ENCODE measurements at regions not wholly inside any gene's neighbourhood (a gene's known extent, or its start where the extent isn't known, plus 50 kb on each side); places are given as distances from the start of the nearest gene placed in this dataset.

DNA sequence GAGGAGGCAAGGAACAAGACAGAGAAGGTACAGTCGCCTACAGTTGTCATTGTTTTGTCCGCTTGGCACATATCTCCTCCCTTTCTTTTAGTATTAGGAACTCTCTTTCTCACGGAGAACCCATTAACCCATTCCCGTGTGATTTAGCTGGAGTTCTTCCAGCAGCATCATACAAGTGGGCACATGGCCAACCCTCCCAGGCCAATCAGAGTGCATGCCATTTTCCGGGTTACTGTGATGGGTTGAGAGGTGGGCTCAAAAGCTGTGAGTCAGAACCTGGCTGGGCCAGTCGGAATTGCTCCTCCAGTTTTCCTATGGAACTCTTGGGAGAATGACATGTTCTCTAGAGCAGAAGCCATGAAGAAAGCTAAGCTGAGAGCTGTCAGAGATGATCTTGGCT, 83.1 kb upstream of the SOD1 start:
- TF ChIP-seq POLR2AphosphoS5 (IDR thresholded peaks at IDR 0.05; ENCODE audit: low read depth, low read length), result no peak
- TF ChIP-seq, protein P1, sequence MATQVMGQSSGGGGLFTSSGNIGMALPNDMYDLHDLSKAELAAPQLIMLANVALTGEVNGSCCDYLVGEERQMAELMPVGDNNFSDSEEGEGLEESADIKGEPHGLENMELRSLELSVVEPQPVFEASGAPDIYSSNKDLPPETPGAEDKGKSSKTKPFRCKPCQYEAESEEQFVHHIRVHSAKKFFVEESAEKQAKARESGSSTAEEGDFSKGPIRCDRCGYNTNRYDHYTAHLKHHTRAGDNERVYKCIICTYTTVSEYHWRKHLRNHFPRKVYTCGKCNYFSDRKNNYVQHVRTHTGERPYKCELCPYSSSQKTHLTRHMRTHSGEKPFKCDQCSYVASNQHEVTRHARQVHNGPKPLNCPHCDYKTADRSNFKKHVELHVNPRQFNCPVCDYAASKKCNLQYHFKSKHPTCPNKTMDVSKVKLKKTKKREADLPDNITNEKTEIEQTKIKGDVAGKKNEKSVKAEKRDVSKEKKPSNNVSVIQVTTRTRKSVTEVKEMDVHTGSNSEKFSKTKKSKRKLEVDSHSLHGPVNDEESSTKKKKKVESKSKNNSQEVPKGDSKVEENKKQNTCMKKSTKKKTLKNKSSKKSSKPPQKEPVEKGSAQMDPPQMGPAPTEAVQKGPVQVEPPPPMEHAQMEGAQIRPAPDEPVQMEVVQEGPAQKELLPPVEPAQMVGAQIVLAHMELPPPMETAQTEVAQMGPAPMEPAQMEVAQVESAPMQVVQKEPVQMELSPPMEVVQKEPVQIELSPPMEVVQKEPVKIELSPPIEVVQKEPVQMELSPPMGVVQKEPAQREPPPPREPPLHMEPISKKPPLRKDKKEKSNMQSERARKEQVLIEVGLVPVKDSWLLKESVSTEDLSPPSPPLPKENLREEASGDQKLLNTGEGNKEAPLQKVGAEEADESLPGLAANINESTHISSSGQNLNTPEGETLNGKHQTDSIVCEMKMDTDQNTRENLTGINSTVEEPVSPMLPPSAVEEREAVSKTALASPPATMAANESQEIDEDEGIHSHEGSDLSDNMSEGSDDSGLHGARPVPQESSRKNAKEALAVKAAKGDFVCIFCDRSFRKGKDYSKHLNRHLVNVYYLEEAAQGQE (IDR thresholded peaks at IDR 0.05; ENCODE audit: insufficient read depth in 1 of 2, low read depth in 2 of 2, low read length in 2 of 2), result no peak
- TF ChIP-seq SIN3A (IDR thresholded peaks at IDR 0.05; ENCODE audit: borderline replicate concordance, insufficient read depth, low read length), result no peak
- no peak for TF ChIP-seq TAF1 (IDR thresholded peaks at IDR 0.05; ENCODE audit: borderline replicate concordance, insufficient read depth, low read length)
- TF ChIP-seq FOXP2 (optimal IDR thresholded peaks at IDR 0.05; ENCODE audit: borderline replicate concordance, extremely low read depth, extremely low read length, insufficient read depth), result no peak

GRCh38 chr21:31573217-31573616, 86.3 kb upstream of the SOD1 start:
- TF ChIP-seq TAF1 (IDR thresholded peaks at IDR 0.05; ENCODE audit: borderline replicate concordance, insufficient read depth, low read length), result no peak
- TF ChIP-seq POLR2AphosphoS5 (IDR thresholded peaks at IDR 0.05; ENCODE audit: low read depth, low read length), result no peak

DNA sequence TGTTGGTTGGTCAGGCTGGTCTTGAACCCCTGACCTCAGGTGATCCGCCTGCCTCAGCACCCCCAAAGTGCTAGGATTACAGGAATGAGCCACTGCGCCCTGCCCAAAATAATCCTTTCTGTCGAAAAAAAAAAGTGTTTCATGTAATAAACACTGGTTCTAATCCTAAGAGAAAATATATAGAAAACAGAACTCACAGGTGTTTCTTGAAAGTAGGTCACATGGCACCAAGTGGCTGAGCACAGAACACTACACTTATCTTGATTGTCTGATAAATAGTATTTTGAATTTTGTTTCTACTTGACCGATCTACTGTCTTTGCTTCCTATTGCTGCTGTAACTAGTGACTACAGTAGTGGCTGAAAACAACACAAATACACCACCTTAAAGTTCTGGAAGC, 87.6 kb upstream of the SOD1 start:
- TF ChIP-seq, protein P1 (IDR thresholded peaks at IDR 0.05; ENCODE audit: insufficient read depth in 1 of 2, low read depth in 2 of 2, low read length in 2 of 2), result no peak
- TF ChIP-seq SIN3A (IDR thresholded peaks at IDR 0.05; ENCODE audit: borderline replicate concordance, insufficient read depth, low read length) (no peak), FOXP2 (optimal IDR thresholded peaks at IDR 0.05; ENCODE audit: borderline replicate concordance, extremely low read depth, extremely low read length, insufficient read depth) (no peak), TAF1 (IDR thresholded peaks at IDR 0.05; ENCODE audit: borderline replicate concordance, insufficient read depth, low read length) (no peak), POLR2AphosphoS5 (IDR thresholded peaks at IDR 0.05; ENCODE audit: low read depth, low read length) (no peak)

- TF ChIP-seq SIN3A (IDR thresholded peaks at IDR 0.05; ENCODE audit: borderline replicate concordance, insufficient read depth, low read length) (no peak), POLR2AphosphoS5 (IDR thresholded peaks at IDR 0.05; ENCODE audit: low read depth, low read length) (no peak), TAF1 (IDR thresholded peaks at IDR 0.05; ENCODE audit: borderline replicate concordance, insufficient read depth, low read length) (no peak), FOXP2 (optimal IDR thresholded peaks at IDR 0.05; ENCODE audit: borderline replicate concordance, extremely low read depth, extremely low read length, insufficient read depth) (no peak)
- TF ChIP-seq, protein P1 (IDR thresholded peaks at IDR 0.05; ENCODE audit: insufficient read depth in 1 of 2, low read depth in 2 of 2, low read length in 2 of 2), result no peak
Measured at GRCh38 chr21:31570824-31571566, 88.5 kb upstream of the SOD1 start.

DNA sequence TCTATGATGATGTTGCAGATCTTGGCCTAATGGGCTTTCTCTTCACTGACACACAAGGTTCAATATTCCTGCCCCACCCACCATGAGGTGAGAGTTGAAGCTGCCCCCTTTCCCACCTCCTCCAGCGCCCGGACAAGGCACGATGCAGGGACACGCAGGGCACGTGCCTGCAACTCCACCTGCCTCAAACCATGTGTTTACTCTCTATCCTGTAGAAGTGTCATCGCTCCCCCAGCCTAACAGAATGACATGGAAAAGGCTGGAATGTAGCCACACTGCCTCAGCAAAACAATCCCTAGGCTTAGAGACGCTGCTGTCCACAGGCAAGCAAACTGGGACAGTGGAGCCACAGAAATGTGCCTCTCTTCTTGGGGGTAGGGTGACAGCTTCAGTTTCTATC, 92.9 kb upstream of the SOD1 start:
- TF ChIP-seq, protein P1 (IDR thresholded peaks at IDR 0.05; ENCODE audit: insufficient read depth in 1 of 2, low read depth in 2 of 2, low read length in 2 of 2), result no peak
- no peak for TF ChIP-seq FOXP2 (optimal IDR thresholded peaks at IDR 0.05; ENCODE audit: borderline replicate concordance, extremely low read depth, extremely low read length, insufficient read depth)
- no peak for TF ChIP-seq POLR2AphosphoS5 (IDR thresholded peaks at IDR 0.05; ENCODE audit: low read depth, low read length)
- no peak for TF ChIP-seq SIN3A (IDR thresholded peaks at IDR 0.05; ENCODE audit: borderline replicate concordance, insufficient read depth, low read length)
- no peak for TF ChIP-seq TAF1 (IDR thresholded peaks at IDR 0.05; ENCODE audit: borderline replicate concordance, insufficient read depth, low read length)

All from PFSK-1 (cell line).